NCI-H345 (cell line): ENCODE measurements at regions not wholly inside any gene's neighbourhood (a gene's known extent, or its start where the extent isn't known, plus 50 kb on each side); places are given as distances from the start of the nearest gene placed in this dataset.
"Not testable (repeated sequence)": the region's sequence is repeated elsewhere in the genome, so short reads cannot be mapped to it uniquely, and the experiment has no call there.

Experiments used
- DNase-seq: peaks from one replicate; lab custom pipeline; 2025; lab: John Stamatoyannopoulos, UW

GRCh38 chr5:8714861-8715260, 831.0 kb downstream of the SEMA5A start:
- DNase-seq: no peak

- DNase-seq: no peak
Measured at GRCh38 chr5:8719796-8720195, 826.1 kb downstream of the SEMA5A start.

- DNase-seq: no peak
Measured at GRCh38 chr5:8720506-8720905, 825.4 kb downstream of the SEMA5A start.

GRCh38 chr5:8721536-8721935, 824.3 kb downstream of the SEMA5A start:
- no peak for DNase-seq

- DNase-seq: no peak
Measured at GRCh38 chr5:8726383-8727036, 819.4 kb downstream of the SEMA5A start.

GRCh38 chr5:8727396-8727795, 818.5 kb downstream of the SEMA5A start:
- DNase-seq: no peak

GRCh38 chr5:8729437-8729836, 816.4 kb downstream of the SEMA5A start:
- no peak for DNase-seq

- DNase-seq: no peak
Measured at GRCh38 chr5:8730194-8730593, 815.7 kb downstream of the SEMA5A start.

- not testable (repeated sequence) for DNase-seq
Measured at GRCh38 chr5:8731110-8731509, 814.8 kb downstream of the SEMA5A start.

- DNase-seq: no peak
Measured at GRCh38 chr5:8740595-8740994, 805.3 kb downstream of the SEMA5A start.

GRCh38 chr5:8749556-8749955, 796.3 kb downstream of the SEMA5A start:
- no peak for DNase-seq

- DNase-seq: no peak
Measured at GRCh38 chr5:8750100-8750499, 795.8 kb downstream of the SEMA5A start.

GRCh38 chr5:8751971-8752370, 793.9 kb downstream of the SEMA5A start:
- DNase-seq: no peak

GRCh38 chr5:8752595-8752994, 793.3 kb downstream of the SEMA5A start:
- DNase-seq: no peak

GRCh38 chr5:8756498-8757084, 789.3 kb downstream of the SEMA5A start:
- DNase-seq: peak; percentile 75

- no peak for DNase-seq
Measured at GRCh38 chr5:8765886-8766285, 780.0 kb downstream of the SEMA5A start.

- DNase-seq: no peak
Measured at GRCh38 chr5:8766448-8766847, 779.4 kb downstream of the SEMA5A start.

- no peak for DNase-seq
Measured at GRCh38 chr5:8767111-8767510, 778.8 kb downstream of the SEMA5A start.

- DNase-seq: no peak
Measured at GRCh38 chr5:8767746-8768145, 778.1 kb downstream of the SEMA5A start.

- DNase-seq: no peak
Measured at GRCh38 chr5:8769631-8770030, 776.2 kb downstream of the SEMA5A start.

GRCh38 chr5:8770431-8770830, 775.4 kb downstream of the SEMA5A start:
- no peak for DNase-seq

- DNase-seq: no peak
Measured at GRCh38 chr5:8773046-8773615, 772.7 kb downstream of the SEMA5A start.

- no peak for DNase-seq
Measured at GRCh38 chr5:8784692-8785091, 761.2 kb downstream of the SEMA5A start.

- DNase-seq: no peak
Measured at GRCh38 chr5:8788246-8788645, 757.6 kb downstream of the SEMA5A start.
